WERI-Rb-1 (cell line): ENCODE measurements at regions not wholly inside any gene's neighbourhood (a gene's known extent, or its start where the extent isn't known, plus 50 kb on each side); places are given as distances from the start of the nearest gene placed in this dataset.

Experiments
- DNase-seq: peaks from one replicate; pipeline ENCODE4 v3.0.0-alpha.2; 2020
- H3K27ac ChIP-seq: fragments of 250-450 bp; sonication (Bioruptor Pico); 2 replicates; pipeline ENCODE4 v1.5.1; 2020; ENCODE audit warnings: mild to moderate bottlenecking, moderate library complexity
- H3K27me3 ChIP-seq: fragments of 250-450 bp; sonication (Bioruptor Pico); 2 replicates; pipeline ENCODE4 v1.5.1; 2021; ENCODE audit warnings: mild to moderate bottlenecking, low read depth, moderate library complexity; ENCODE audit not compliant: insufficient read depth, severe bottlenecking
- H3K36me3 ChIP-seq: fragments of 250-450 bp; sonication (Bioruptor Pico); 2 replicates; pipeline ENCODE4 v1.5.1; 2020; ENCODE audit warnings: mild to moderate bottlenecking, moderate library complexity
- H3K4me3 ChIP-seq: 2 replicates; pipeline ENCODE4 v1.5.1; 2011; ENCODE audit warnings: low read depth, mild to moderate bottlenecking, control low read depth, low read length
- H3K9me3 ChIP-seq: fragments of 250-450 bp; sonication (Bioruptor Pico); 2 replicates; pipeline ENCODE4 v1.5.1; 2021; ENCODE audit warnings: mild to moderate bottlenecking, moderate library complexity; ENCODE audit not compliant: severe bottlenecking
- CTCF ChIP-seq: IDR thresholded peaks from 2 replicates; pipeline ENCODE4 v1.5.1; 2011; ENCODE audit warnings: low read depth, mild to moderate bottlenecking, control low read depth, inconsistent platforms, low read length

GRCh38 chrX:9188117-9188516, 154.2 kb upstream of the FAM9B start:
- Histone ChIP-seq H3K27ac (no peak overlapping the region), H3K36me3 (no peaks in the 10 kb centered on the region), H3K9me3 (no peaks in the 10 kb centered on the region), H3K4me3 (no peak overlapping the region), H3K27me3 (no peaks in the 10 kb centered on the region)
- no peak for TF ChIP-seq CTCF
- no peak for DNase-seq

- no peak for TF ChIP-seq CTCF
- H3K4me3 ChIP-seq = no peak overlapping the region
- no peak for DNase-seq
- no peaks in the 10 kb centered on the region for H3K36me3 ChIP-seq
- no peaks in the 10 kb centered on the region for H3K9me3 ChIP-seq
- H3K27ac ChIP-seq = no peak overlapping the region
- H3K27me3 ChIP-seq = no peaks in the 10 kb centered on the region
Observed at GRCh38 chrX:9189286-9189685, 155.4 kb upstream of the FAM9B start.

GRCh38 chrX:9191392-9191791, 157.5 kb upstream of the FAM9B start:
- Histone ChIP-seq H3K36me3 (no peaks in the 10 kb centered on the region), H3K9me3 (no peaks in the 10 kb centered on the region), H3K27me3 (no peaks in the 10 kb centered on the region), H3K27ac (no peak overlapping the region), H3K4me3 (no peak overlapping the region)
- no peak for TF ChIP-seq CTCF
- DNase-seq = no peak

- H3K27me3 ChIP-seq = no peaks in the 10 kb centered on the region
- DNase-seq = no peak
Observed at GRCh38 chrX:9195199-9195880, 161.4 kb upstream of the FAM9B start.

GRCh38 chrX:9196961-9197640, 163.2 kb upstream of the FAM9B start:
- no peaks in the 10 kb centered on the region for H3K9me3 ChIP-seq
- H3K27me3 ChIP-seq = no peaks in the 10 kb centered on the region
- no peak overlapping the region for H3K4me3 ChIP-seq
- no peak for TF ChIP-seq CTCF
- H3K36me3 ChIP-seq = no peaks in the 10 kb centered on the region
- no peak overlapping the region for H3K27ac ChIP-seq
- no peak for DNase-seq

More at GRCh38 chrX:9195199-9195880, 161.4 kb upstream of the FAM9B start:
- H3K4me3 ChIP-seq = no peak overlapping the region
- no peak overlapping the region for H3K27ac ChIP-seq
- H3K9me3 ChIP-seq = no peaks in the 10 kb centered on the region
- H3K36me3 ChIP-seq = no peaks in the 10 kb centered on the region
- no peak for TF ChIP-seq CTCF
